ENCODE measurements at regions not wholly inside any gene's neighbourhood (a gene's known extent, or its start where the extent isn't known, plus 50 kb on each side); places are given as distances from the start of the nearest gene placed in this dataset.

GRCh38 chr10:83978681-83979383, 160.5 kb upstream of the GHITM start:
- 84% methylated on average over 5 of the region's 5 CpGs for WGBS, 2 donors
- H3K36me3 ChIP-seq, result no peaks in the 10 kb centered on the region
- TF ChIP-seq, protein P1, sequence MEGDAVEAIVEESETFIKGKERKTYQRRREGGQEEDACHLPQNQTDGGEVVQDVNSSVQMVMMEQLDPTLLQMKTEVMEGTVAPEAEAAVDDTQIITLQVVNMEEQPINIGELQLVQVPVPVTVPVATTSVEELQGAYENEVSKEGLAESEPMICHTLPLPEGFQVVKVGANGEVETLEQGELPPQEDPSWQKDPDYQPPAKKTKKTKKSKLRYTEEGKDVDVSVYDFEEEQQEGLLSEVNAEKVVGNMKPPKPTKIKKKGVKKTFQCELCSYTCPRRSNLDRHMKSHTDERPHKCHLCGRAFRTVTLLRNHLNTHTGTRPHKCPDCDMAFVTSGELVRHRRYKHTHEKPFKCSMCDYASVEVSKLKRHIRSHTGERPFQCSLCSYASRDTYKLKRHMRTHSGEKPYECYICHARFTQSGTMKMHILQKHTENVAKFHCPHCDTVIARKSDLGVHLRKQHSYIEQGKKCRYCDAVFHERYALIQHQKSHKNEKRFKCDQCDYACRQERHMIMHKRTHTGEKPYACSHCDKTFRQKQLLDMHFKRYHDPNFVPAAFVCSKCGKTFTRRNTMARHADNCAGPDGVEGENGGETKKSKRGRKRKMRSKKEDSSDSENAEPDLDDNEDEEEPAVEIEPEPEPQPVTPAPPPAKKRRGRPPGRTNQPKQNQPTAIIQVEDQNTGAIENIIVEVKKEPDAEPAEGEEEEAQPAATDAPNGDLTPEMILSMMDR (IDR thresholded peaks at IDR 0.05), result no peak
- no peak for TF ChIP-seq POLR2A (IDR thresholded peaks at IDR 0.05)
- intact Hi-C loops (cut with DNase I), result no loop called here
- H3K27me3 ChIP-seq, result no peaks in the 10 kb centered on the region
- no peak overlapping the region for H3K4me3 ChIP-seq (replicated peaks in 1 of 3)
- no peak overlapping the region for H3K27ac ChIP-seq
- DNase-seq, result no peak
- no peaks in the 10 kb centered on the region for H3K4me1 ChIP-seq
- no peaks in the 10 kb centered on the region for H3K9me3 ChIP-seq

GRCh38 chr10:83982812-83983211, 156.5 kb upstream of the GHITM start:
- Histone ChIP-seq H3K36me3 (no peaks in the 10 kb centered on the region), H3K9me3 (no peaks in the 10 kb centered on the region), H3K27me3 (no peaks in the 10 kb centered on the region), H3K27ac (no peak overlapping the region), H3K4me1 (no peaks in the 10 kb centered on the region), H3K4me3 (replicated peaks in 1 of 3) (no peak overlapping the region)
- intact Hi-C loops (cut with DNase I), result no loop called here
- DNase-seq, result no peak
- WGBS, 2 donors, result 74 to 75% methylated on average over 1 of the region's 1 CpG
- TF ChIP-seq, protein P1 (IDR thresholded peaks at IDR 0.05), result no peak
- no peak for TF ChIP-seq POLR2A (IDR thresholded peaks at IDR 0.05)

DNA sequence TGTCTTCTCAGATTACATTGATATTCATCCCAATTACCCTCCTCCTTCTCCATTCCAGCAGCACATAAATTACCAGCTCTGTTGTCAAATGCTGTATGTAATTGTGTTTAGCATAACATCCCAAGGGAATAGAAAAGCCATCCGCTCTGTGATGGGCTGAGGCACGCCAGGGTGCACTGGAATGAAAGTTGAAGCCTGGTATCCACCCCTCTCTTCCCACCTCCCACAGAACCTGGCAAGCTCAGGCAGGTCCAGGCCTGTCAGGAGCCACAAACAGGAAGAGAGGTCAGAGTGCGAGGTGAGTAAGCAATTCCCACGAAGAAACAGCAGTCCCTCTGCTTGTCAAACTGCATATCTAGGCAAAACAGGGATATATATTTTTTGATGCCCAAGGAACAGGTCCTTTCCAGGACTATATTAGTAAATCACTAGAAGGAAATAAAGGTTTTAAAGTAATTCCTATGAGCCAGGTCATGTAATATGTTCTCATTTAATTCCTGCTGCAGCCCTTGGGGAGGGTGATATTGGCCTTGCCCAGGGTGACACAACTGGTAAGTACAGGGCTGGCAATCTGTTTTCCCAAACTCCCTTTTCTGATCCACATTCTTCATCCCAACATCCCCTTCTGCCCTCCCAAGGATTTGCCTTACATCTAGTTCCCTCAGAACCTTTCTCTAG, 155.6 kb upstream of the GHITM start:
- TF ChIP-seq POLR2A (IDR thresholded peaks at IDR 0.05), result no peak
- TF ChIP-seq, protein P1 (IDR thresholded peaks at IDR 0.05), result no peak
- DNase-seq, result no peak
- Histone ChIP-seq H3K27me3 (no peaks in the 10 kb centered on the region), H3K4me1 (no peaks in the 10 kb centered on the region), H3K4me3 (replicated peaks in 1 of 3) (no peak overlapping the region), H3K36me3 (no peaks in the 10 kb centered on the region), H3K27ac (no peak overlapping the region), H3K9me3 (no peaks in the 10 kb centered on the region)
- WGBS, 2 donors, result 75 to 90% methylated on average over 4 of the region's 4 CpGs
- intact Hi-C loops (cut with DNase I), result no loop called here

DNA sequence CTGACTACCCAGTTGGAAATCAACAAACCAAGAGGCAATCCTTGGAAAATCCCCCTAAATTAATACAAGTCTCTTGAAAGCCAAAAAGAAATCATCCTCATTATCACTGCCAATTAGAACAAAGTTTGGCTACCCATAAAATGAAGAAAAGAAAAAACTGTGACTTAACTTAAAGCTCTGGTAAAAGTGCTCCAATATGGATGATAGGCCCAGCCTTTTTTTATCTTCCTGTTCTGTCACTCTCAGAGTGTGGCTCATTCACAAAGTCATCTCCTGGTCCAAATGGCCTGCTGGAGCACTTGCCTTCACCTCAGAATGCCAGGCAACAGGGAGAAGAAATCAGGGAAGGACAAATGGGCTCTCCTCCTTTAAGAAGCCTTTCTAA, 155.1 kb upstream of the GHITM start:
- H3K27me3 ChIP-seq, result no peaks in the 10 kb centered on the region
- H3K36me3 ChIP-seq, result no peaks in the 10 kb centered on the region
- TF ChIP-seq, protein P1 (IDR thresholded peaks at IDR 0.05), result no peak
- TF ChIP-seq POLR2A (IDR thresholded peaks at IDR 0.05), result no peak
- H3K9me3 ChIP-seq, result no peaks in the 10 kb centered on the region
- DNase-seq, result no peak
- no peaks in the 10 kb centered on the region for H3K4me1 ChIP-seq
- intact Hi-C loops (cut with DNase I), result no loop called here
- no peak overlapping the region for H3K27ac ChIP-seq
- no peak overlapping the region for H3K4me3 ChIP-seq (replicated peaks in 1 of 3)

DNA sequence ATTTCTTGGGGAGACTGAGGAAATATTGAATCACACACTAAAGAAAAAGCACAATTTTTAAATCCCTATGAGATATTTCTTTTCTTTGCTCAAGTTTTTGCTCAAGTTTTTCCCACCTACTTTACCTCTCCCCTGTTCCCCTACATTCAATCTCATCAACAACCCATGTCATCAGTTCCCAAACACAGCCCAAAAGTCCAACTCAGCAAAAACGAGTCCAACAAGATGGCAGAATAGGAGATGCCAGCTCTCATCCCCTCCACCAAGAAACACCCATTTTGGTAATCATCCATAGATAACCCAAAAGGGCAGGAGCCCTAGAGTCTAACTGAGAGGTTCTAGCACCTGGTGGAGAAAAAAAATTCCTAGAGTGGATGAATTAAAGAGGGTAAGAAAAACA, 152.5 kb upstream of the GHITM start:
- TF ChIP-seq, protein P1 (IDR thresholded peaks at IDR 0.05), result no peak
- TF ChIP-seq POLR2A (IDR thresholded peaks at IDR 0.05), result no peak
- no peaks in the 10 kb centered on the region for H3K9me3 ChIP-seq
- no peaks in the 10 kb centered on the region for H3K27me3 ChIP-seq
- no peak overlapping the region for H3K27ac ChIP-seq
- 78 to 85% methylated on average over 1 of the region's 1 CpG for WGBS, 2 donors
- no peaks in the 10 kb centered on the region for H3K36me3 ChIP-seq
- no peak overlapping the region for H3K4me3 ChIP-seq (replicated peaks in 1 of 3)
- intact Hi-C loops (cut with DNase I), result no loop called here
- H3K4me1 ChIP-seq, result no peaks in the 10 kb centered on the region
- no peak for DNase-seq

Measured in thyroid gland (tissue), 4 donors.